MG63 (cell line): ENCODE measurements at regions not wholly inside any gene's neighbourhood (a gene's known extent, or its start where the extent isn't known, plus 50 kb on each side); places are given as distances from the start of the nearest gene placed in this dataset.
"Not testable (repeated sequence)": the region's sequence is repeated elsewhere in the genome, so short reads cannot be mapped to it uniquely, and the experiment has no call there.

Experiments used
- DNase-seq: peaks from one replicate; pipeline ENCODE4 v3.0.0-alpha.2; 2020
- H3K27me3 ChIP-seq: fragments of 250-450 bp; sonication (Bioruptor Pico); 2 replicates; pipeline ENCODE4 v1.5.1; 2020; ENCODE audit warnings: mild to moderate bottlenecking, moderate library complexity
- H3K36me3 ChIP-seq: fragments of 250-450 bp; sonication (Bioruptor Pico); 2 replicates; pipeline ENCODE4 v1.5.1; 2020; ENCODE audit warnings: mild to moderate bottlenecking, moderate library complexity
- H3K4me3 ChIP-seq: fragments of 250-450 bp; sonication (Bioruptor Pico); 2 replicates; pipeline ENCODE4 v1.5.1; 2020; ENCODE audit warnings: mild to moderate bottlenecking, moderate library complexity
- H3K9me3 ChIP-seq: fragments of 250-450 bp; sonication (Bioruptor Pico); 2 replicates; pipeline ENCODE4 v1.5.1; 2020; ENCODE audit warnings: mild to moderate bottlenecking, moderate library complexity

DNA sequence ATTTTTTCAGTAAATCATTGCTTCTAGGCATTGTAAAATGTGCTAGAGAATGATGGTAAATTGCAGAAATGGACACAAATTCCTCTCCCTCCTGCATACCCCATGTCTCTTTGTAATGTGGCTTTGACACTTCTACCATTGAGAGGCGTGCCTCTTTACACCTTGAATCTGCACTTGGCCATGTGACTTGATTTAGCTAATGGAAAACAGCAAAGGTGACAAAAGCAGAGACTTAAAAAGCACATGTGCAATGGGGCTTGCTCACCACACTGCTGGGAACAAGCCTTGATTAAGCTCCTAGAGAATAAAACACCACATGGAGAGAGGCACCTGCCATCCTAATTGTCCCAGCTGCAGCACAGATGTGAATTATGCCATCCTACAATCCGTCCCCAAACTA, 69.9 kb upstream of the NAA35 start:
- H3K4me3 ChIP-seq: no peak overlapping the region
- no peaks in the 10 kb centered on the region; the same call in 1 of the 2 replicates for H3K9me3 ChIP-seq
- DNase-seq: no peak
- H3K36me3 ChIP-seq: no peaks in the 10 kb centered on the region
- H3K27me3 ChIP-seq: no peaks in the 10 kb centered on the region

DNA sequence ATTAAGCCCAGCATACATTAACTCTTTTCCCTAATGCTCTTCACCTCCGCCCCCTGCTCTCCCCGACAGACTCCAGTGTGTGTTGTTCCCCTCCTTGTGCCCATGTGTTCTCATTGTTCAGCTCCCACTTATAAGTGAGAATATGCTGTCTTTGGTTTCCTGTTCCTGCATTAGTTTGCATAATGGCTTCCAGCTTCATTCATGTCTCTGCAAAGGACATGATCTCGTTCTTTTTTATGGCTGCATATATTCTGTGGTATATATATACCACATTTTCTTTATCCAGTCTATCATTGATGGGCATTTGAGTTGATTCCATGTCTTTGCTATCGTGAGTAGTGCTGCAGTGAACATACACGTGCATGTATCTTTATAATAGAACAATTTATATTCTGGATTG, 69.3 kb upstream of the NAA35 start:
- H3K36me3 ChIP-seq, H3K9me3 ChIP-seq, H3K4me3 ChIP-seq, DNase-seq, H3K27me3 ChIP-seq: not testable (repeated sequence)

DNA sequence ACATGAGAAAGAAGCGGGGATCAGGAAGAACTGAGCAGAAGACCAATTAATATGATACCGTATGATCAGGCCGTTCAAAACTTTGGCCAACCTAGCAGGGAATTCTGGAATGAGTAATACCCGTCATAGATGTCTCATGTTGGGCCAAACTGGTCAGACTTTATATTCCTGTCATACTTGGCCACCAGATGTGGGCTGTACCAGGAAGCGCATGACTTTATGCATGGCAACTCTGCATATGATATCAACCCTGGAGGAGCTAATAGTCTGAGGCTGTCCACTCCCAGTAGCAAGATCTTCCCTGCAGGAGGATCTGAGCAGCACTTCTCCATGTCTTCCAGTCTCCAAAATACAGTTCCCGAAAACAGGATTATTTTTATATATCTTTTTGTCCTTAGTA, 68.5 kb upstream of the NAA35 start:
- peak; percentile 9 for DNase-seq
- H3K9me3 ChIP-seq: no peaks in the 10 kb centered on the region

DNA sequence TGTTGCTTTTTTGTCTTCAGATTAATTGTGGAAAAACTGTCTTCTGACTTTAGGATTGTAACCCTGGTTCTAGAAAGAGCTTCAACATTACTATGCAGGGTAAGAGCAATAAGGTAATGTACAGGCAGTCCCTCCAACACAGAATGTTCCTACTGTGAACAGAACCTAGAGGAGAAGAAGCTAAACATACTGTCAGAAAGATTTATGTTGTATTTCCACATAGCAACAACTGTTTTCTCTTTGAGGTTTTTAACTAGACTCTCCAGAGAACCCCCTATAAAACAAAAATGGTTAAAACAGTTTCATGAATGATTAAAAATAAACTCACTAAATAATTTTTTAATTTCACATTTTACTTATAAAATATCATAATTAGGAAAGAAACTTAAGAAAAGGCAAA, 64.3 kb upstream of the NAA35 start:
- DNase-seq: no peak
- Histone ChIP-seq H3K36me3 (no peaks in the 10 kb centered on the region), H3K27me3 (no peaks in the 10 kb centered on the region), H3K4me3 (no peak overlapping the region), H3K9me3 (no peaks in the 10 kb centered on the region)

More for the DNA sequence above, 68.5 kb upstream of the NAA35 start:
- H3K36me3 ChIP-seq: no peaks in the 10 kb centered on the region
- H3K27me3 ChIP-seq: no peaks in the 10 kb centered on the region
- H3K4me3 ChIP-seq: no peak overlapping the region

DNA sequence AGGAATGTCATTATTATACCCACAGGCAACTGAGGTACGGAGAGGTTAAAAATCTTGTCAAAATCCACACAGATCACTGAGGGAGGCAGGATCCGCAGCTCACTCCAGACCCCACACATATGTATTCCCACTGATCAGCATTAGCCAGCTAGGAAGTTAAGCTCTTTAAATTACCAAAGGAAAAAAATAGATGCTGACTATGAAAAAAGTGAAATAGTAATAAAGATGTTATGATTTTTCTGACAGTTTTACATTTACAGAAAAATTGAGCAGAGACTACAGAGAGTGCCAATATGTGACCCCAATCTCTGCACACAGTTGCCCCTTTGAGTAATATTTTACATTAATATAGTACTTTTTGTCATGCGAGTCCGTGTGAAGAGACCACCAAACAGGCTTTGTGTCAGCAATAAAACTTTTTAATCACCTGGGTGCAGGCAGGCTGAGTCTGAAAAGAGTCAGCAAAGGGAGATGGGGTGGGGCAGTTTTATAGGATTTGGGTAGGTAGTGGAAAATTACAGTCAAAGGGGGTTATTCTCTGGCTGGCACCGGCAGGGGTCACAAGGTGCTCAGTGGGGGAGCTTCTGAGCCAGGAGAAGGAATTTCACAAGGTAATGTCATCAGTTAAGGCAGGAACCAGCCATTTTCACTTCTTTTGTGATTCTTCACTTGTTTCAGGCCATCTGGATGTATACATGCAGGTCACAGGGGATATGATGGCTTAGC, 61.9 kb upstream of the NAA35 start:
- not testable (repeated sequence) for H3K4me3 ChIP-seq, H3K27me3 ChIP-seq, H3K9me3 ChIP-seq, H3K36me3 ChIP-seq, DNase-seq

DNA sequence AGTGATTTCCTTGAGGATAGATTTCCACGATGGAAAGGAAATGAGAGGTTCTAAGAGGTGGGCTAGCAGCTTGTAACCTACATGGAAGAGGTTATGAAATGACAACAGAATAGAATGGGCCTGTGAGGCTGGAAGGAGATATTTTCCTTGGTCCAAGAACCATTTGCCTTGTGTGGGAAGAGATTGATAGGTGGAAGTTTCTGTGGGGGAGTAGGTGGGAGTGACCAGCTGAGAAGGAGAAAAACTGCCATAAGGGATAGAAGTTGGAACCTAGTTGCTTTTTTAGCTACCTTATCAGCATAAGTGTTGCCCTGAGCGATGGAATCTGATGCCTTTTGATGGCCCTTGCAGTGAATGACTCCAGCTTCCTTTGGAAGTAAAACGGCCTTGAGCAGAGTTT, 60.4 kb upstream of the NAA35 start:
- H3K9me3 ChIP-seq, H3K36me3 ChIP-seq, DNase-seq, H3K4me3 ChIP-seq, H3K27me3 ChIP-seq: not testable (repeated sequence)

DNA sequence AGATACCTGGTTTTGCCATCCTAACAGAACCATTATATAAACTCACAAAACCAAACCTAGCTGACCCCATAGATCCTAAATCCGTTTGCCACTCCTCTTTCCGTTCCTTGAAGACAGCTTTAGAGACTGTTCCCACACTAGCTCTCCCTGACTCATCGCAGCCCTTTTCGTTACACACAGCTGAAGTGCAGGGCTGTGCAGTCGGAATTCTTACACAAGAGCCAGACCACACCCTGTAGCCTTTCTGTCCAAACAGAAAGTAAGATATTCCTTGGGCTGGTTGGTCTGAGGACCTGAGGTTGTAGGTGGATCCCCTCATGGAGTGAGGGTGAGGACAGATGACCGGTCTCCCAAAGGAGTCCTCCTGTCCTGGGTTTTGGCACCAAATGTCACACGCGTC, 56.7 kb upstream of the NAA35 start:
- no peak for DNase-seq
- no peaks in the 10 kb centered on the region for H3K36me3 ChIP-seq
- no peaks in the 10 kb centered on the region for H3K9me3 ChIP-seq
- H3K27me3 ChIP-seq: no peaks in the 10 kb centered on the region
- no peak overlapping the region for H3K4me3 ChIP-seq

DNA sequence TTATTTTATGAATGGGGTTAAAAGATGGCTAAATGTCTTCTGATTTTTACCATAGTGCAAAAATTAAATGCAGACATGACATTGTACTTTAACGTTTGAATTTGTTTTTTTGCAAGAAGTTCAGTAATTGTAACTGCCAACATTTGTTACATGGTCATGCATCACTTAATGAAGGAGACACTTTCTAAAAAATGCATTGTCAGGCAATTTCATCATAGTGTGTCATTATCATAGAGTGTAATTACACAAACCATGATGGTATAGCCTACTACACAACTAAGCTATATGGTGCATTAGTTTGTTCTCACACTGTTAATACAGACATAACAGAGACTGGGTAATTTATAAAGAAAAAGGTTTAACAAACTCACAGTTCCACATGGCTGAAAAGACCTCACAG, 50.0 kb upstream of the NAA35 start:
- Histone ChIP-seq H3K9me3 (no peaks in the 10 kb centered on the region), H3K27me3 (no peaks in the 10 kb centered on the region), H3K36me3 (no peaks in the 10 kb centered on the region), H3K4me3 (no peak overlapping the region)
- DNase-seq: no peak
